Amniotic epithelial cell (primary cell): ENCODE measurements at regions not wholly inside any gene's neighbourhood (a gene's known extent, or its start where the extent isn't known, plus 50 kb on each side); places are given as distances from the start of the nearest gene placed in this dataset.
"Not testable (repeated sequence)": the region's sequence is repeated elsewhere in the genome, so short reads cannot be mapped to it uniquely, and the experiment has no call there.

Source experiments
- DNase-seq: peaks from one replicate; pipeline ENCODE4 v3.0.0-alpha.2; 2010; ENCODE audit warnings: low read depth

DNA sequence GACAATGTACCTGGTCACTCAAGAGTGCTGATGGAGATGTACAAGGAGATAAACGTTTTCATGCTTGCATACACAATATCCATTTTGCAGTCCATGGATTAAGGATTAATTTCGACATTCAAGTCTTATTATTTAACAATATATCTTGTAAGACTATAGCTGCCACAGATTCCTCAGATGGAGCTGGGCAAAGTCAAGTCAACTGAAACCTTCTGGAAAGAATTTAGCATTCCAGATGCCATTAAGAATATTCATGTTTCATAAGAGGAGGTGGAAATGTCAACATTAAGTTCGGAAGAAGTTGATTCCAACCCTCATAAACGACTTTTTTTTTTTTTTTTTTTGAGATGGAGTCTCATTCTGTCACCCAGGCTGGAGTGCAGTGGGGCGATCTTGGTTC, 126.0 kb downstream of the SHANK2 start:
- DNase-seq: not testable (repeated sequence)

GRCh38 chr11:71125150-71125549, 127.2 kb downstream of the SHANK2 start:
- DNase-seq: no peak

- no peak for DNase-seq
Observed at GRCh38 chr11:71124127-71124526, 128.2 kb downstream of the SHANK2 start.

- DNase-seq: peak; percentile 5
Observed at GRCh38 chr11:71120471-71120896, 131.9 kb downstream of the SHANK2 start.

GRCh38 chr11:71119656-71120269, 132.6 kb downstream of the SHANK2 start:
- DNase-seq: no peak

DNA sequence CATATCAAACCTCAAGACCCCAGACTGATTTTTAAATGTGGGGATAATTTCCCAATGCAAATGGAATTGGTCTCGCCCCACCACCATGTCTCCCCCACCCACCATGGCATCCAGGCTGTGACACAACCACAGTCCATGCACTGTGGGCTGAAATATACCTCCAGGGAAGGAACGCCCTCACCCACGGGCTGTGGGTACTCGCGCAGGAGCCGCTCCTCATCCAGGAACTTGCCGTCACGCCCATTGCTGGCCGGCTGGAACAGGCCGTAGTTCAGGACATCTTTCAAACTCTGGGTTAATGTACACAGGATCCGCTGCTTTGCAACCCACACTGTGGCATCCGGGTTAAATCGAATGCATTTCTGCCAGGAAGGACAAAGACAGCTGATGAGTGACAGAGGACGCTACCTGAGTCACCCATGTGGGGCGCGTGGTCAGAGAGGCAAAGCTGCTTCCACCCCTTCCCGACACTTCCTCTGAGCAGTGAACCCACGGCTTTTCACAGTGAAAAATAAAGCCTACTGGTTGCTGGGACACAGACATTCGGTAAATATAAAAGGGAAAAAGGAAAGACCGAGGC, 133.6 kb downstream of the SHANK2 start:
- DNase-seq: no peak

- peak; percentile 11 for DNase-seq
Observed at GRCh38 chr11:71117311-71117710, 135.1 kb downstream of the SHANK2 start.

DNA sequence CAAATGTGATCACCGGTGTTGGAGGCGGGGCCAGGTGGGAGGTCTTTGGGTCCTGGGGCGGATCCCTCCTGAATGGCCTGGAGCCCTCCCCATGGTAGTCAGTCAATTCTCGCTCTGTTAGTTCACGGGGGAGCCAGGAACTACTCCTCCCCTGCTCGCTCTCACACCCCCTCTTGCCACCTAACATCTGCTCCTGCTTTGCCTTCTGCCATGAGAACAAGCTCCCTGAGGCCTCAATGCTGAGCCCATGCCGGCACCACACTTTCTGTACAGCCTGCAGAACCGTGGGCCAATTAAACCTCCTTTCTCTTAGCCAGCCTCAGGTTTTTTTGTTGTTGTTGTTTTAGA, 135.7 kb downstream of the SHANK2 start:
- no peak for DNase-seq

- no peak for DNase-seq
Observed at GRCh38 chr11:71115770-71116692, 136.3 kb downstream of the SHANK2 start.

GRCh38 chr11:71114124-71114851, 138.1 kb downstream of the SHANK2 start:
- no peak for DNase-seq

GRCh38 chr11:71112990-71113389, 139.4 kb downstream of the SHANK2 start:
- no peak for DNase-seq

DNA sequence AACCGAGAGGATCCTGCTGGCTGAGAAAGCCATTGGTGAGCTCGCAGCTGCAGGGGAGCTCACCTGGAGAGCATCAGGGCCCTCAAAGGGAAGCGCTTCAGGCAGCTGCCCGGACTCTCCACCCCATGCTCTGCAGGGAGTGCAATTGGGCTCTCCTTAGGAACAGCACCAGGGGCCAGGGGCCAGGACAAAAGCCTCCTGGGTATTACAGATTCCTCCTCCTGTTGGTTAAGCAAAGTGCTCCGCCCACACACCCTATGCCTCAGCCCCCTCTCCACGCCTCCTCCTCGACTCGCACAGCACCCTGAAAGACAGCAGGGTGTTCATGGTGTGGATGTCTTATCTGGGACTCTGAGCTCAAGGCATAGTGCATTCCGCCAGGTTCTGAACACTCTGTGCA, 139.9 kb downstream of the SHANK2 start:
- DNase-seq: no peak

DNA sequence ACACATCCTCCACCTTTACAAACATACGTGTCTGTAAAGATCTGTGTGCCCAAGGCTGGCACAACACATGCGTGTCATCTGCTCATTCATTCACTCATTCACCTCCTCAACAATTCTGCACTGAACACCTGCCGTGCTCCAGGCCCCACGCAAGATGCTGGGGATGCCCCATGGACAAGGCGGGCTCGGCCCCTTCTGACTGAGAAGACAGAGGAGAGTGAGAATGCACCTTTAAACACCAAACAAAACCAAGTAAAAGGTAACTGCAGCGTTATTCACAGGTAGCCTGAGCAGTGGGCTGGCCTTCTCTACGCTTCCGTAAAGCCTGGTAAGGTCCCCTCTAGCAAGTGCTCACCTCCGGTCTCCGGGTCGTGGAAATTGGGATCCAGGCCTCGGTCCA, 142.8 kb downstream of the SHANK2 start:
- no peak for DNase-seq

DNA sequence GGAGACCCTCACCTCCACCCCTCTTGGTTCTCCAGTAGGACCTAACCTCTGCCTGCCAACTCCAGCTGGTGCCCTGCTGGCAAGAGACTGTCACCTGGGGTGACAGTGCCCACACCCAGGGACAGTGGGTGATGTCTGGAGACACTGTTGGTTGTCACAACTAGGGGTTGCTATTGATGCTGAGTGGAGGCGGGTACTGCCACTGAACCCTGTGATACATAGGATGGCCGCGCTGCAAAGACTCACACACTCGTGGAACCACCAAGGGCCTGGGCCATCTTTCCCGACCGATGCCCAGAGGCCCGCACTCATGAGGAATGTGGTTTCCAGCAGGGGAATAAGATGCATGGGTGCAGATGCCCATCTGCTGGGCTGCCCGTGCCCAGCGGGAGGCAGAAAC, 143.2 kb downstream of the SHANK2 start:
- no peak for DNase-seq

DNA sequence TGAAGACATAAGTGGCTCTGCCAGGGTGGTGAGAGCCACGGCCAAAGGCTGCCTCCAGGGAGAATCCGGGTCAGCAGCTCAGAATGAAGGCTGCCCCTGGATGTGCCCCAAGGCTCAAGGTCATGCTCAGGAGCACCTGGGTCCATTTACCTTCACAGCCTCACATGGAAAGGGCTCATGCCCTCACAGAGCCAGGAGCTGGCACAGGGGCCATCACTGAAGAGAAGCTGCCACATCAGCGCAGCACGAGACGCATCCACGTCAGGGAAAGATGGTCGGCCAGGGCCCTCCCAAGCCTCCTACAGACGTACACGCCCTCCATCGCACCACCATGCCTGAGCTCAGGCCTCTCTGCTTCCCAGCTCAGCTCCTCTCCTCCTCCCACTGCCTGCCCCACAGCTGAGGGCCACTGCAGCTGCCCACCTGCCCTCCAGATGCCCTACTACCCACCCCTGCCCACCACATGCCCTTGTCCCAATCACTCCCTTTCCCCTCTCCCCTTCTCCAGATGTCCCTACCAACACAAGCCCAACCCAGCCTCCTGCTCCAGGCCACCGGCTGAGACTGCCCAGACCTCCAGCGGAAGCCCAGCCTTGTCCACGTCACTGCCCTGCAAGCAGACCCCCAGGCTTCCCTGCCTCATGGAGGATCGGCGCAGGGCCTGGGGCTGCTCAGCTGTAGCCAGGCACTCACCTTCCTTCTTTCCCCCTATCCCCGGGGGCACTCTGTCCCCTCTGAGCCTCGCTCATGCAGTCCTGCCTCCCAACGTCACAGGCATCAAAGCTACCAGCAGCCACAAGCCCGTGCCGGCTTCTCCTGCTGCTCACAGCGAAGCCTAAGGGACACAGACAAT, 144.1 kb downstream of the SHANK2 start:
- DNase-seq: no peak

DNA sequence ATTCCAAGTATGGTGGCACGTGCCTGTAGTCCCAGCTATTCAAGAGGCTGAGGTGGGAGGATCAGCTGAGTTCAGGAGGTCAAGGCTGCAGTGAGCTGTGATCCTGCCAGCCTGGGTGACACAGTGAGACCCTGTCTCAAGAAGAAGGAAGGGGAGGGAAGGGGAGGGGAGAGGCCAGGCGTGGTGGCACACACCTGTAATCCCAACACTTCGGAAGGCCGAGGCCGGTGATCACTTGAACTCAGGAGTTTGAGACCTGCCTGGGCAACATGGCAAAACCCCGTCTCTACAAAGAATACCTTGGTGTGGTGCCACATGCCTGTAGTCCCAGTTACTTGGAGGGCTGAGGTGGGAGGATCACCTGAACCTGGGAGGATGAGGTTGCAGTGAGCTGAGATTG, 145.7 kb downstream of the SHANK2 start:
- DNase-seq: no peak

DNA sequence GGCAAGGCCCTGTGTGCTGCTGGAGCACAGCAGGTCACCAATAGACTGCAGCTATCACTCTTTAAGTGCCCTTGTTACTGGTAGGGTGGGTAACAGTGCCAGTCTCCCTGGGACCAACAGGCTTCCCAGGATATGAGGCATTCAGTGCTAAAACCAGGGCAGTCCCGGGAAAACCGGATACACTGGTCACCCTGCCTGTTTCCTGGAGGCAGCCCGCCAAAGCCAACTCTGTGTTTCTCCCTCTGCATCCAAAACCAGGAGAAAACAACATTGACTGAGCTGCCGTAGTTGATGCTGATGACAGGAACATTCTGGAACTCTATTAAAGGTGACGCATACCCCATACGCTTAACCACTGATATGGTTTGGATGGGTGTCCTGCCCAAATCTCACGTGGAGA, 149.1 kb downstream of the SHANK2 start:
- no peak for DNase-seq

DNA sequence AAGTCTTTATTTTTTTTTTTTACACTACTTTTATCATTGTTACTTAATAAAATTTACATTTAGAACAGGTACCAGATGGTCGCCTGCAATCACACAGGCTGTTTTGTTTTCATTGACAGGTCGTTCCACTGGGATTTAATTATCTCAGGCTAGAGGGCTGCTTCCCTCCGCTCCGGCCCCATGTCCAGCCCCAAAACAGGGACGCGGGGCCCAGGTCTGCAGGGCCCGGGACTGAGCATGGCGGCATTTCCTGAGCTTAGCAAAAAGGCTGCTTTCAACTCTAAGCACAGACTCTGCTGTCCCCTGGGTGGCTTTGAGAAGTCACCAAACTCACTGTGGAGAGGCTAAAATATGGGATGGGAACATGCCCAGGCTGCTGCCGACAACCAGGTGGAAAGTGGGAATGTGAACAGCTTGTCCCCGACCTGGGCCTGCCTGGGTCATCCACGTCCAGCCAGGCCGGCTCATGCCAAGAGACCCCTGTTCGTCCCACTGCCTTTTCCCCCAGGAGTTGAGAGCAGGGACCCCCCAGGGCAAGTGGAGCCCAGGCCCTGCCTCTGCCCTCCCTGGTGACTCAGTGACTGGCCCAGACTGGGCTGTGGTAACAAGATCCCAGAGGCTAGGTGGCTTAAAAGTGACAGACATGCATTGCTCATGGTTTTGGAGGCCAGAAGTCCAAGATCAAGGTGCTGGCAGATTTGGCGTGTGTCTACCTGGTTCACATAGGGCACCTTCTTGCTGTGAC, 150.0 kb downstream of the SHANK2 start:
- no peak for DNase-seq

- no peak for DNase-seq
Observed at GRCh38 chr11:71101606-71102005, 150.8 kb downstream of the SHANK2 start.

DNA sequence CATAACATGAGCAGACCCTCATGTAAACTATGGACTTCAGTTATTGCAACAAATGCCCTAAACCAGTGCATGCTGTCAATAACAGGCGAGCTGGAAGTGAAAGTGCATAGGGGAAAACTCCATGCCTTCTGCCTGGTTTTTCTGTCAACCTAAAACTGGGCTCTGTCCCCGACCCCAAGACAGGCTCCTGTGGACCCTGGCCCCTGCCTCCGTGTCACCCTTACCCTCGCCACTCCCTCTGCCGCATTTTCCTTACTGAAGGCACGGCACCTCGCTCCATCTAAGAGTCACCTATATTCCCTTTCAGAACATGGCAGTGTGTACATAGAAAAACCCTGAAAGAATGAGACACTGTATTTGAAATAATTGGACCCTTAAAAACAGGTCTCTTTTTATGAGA, 151.3 kb downstream of the SHANK2 start:
- DNase-seq: no peak

DNA sequence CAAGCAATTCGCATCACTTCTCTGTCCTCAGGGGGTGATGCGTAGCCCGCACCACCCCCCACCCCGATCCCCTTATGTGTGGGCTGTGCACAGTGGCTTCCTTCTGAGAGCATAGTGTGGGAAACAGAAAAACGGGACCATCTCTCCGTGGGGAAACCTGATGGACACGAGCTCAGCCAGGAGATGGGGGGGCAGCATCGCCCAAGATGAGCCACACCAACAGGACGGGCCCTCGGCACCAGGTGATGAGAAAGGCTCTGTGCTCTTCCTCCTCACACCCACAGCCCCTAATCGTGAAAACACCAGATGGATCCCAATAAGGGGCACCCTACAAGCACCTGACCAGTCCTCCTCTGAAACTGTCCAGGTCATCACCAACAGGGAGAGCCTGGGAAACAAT, 153.6 kb downstream of the SHANK2 start:
- DNase-seq: no peak
